ENCODE measurements at regions not wholly inside any gene's neighbourhood (a gene's known extent, or its start where the extent isn't known, plus 50 kb on each side); places are given as distances from the start of the nearest gene placed in this dataset.

DNA sequence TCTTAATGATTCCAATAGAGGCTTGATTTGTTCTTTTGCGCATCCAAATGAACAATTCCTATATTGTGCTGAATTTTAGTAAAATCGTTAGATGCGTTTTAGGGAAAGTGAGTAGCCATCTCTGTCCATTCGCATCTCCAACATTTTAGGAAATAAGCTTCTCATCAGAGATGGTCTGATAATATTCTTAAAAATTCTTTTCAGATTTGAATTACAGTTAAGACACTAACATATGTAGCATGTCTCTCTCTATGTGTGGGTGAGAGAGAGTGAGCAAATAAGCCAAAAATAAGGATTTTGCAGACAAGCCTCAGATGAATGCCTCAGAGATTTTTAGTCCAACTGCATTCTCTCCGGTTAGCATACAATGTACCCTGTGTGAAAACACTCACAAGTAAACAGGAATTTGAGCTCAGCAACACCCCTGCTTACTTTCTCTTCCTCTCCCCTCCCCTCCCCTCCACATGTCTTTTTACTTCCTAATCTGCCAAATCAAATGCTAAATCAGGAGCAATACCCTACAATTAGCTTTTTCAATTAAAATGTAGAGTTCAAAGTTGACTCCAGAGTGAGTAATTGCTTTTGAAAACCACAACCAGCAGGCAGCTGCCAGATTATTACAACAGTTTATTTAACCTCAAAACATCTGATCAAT is 354.4 kb downstream of the CRPPA start:
- DNase-seq (no peak), ATAC-seq (peak in 1 of 2 donors; percentile 60)
- peak overlapping the region; percentile 58 for H3K27ac ChIP-seq (ENCODE audit: low read length)
- H3K27me3 ChIP-seq (ENCODE audit: control insufficient read depth, insufficient read depth) = no peaks in the 10 kb centered on the region
- H3K9me3 ChIP-seq (ENCODE audit: control insufficient read depth, low read length) = no peaks in the 10 kb centered on the region
- intact Hi-C loops (cut with DNase I) = loop anchor here in 1 of 4 donors (10.0 kb wide), 2 partner anchors 232 to 382 kb away; partner anchors contain the start of gene MEOX2
- 48% methylated on average over 5 of the region's 5 CpGs for WGBS
- H3K4me3 ChIP-seq (ENCODE audit: low read length) = peak overlapping the region; percentile 32
- H3K4me1 ChIP-seq (ENCODE audit: control insufficient read depth, insufficient read depth, low read length) = no peaks in the 10 kb centered on the region

DNA sequence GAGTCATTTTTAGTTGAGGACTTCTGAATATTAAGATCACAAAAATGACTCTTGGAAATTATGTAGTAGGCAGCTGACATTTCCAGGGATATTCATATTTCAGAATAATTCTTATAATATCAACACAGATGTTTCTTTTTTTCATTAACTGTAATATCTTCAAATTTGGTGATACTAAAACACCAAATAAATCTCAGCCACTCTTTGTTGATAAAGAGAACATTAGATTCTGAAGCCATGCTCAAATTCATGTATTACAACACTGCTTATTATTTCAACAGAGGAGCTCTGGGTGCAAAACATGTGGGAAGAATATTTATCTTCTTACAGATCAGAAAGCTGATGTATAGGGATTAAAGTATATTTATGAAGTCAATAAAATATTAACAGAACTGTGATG is 355.4 kb downstream of the CRPPA start:
- DNase-seq (no peak), ATAC-seq (no peak)
- intact Hi-C loops (cut with DNase I) = loop anchor here in 1 of 4 donors (10.0 kb wide), 2 partner anchors 231 to 381 kb away; partner anchors contain the start of gene MEOX2
- H3K4me1 ChIP-seq (ENCODE audit: control insufficient read depth, insufficient read depth, low read length) = no peaks in the 10 kb centered on the region
- H3K27me3 ChIP-seq (ENCODE audit: control insufficient read depth, insufficient read depth) = no peaks in the 10 kb centered on the region
- no peak overlapping the region for H3K4me3 ChIP-seq (ENCODE audit: low read length)
- H3K27ac ChIP-seq (ENCODE audit: low read length) = no peak overlapping the region
- H3K9me3 ChIP-seq (ENCODE audit: control insufficient read depth, low read length) = no peaks in the 10 kb centered on the region

DNA sequence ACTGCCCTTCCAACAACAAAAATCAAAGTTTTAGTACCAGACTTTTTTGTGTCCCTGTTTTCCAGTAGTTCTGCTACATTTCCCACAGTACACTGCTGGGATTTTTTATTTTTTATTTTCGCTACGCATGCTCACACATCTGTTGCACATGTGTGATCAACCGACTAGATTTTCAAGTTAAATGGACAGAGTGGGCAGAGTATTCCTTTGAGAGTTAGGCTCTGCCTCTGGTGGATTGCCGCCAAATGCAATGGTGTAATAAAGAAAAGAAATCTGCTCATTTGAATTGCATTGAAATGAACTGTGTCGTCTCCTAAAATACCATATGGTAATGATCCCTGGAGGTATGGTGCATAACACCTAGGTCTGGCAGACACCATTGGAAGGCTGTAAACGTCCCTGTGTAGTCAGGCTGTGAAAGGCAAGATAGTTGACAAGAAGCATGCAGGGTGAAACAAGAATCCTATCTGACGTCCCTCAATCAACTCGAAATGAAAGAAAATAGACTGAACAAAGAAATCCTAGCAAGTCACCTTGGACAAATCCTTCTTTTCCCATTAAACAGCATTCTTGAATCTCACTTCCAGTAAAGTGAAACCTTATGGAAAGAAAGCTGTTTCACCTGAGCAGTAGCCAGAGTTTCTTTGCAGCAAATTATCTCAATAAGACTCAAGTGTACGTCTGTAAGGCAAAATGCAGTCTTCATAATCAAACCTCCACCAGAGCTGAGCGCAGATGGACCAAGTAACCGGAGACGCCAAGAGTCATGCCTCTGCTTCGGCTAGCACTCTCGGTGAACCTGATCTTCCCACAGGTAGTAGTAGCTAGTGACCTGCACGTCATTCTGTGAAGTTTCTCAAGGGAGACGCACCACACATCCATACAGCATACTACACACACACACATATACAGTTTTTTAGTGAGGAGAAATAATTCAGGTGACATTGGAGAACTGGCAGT is 357.3 kb downstream of the CRPPA start:
- H3K4me3 ChIP-seq (ENCODE audit: low read length) = no peak overlapping the region
- no peaks in the 10 kb centered on the region for H3K27me3 ChIP-seq (ENCODE audit: control insufficient read depth, insufficient read depth)
- DNase-seq (peak in 1 of 3 donors; percentile 34), ATAC-seq (peak in 1 of 2 donors; percentile 38)
- no peaks in the 10 kb centered on the region for H3K4me1 ChIP-seq (ENCODE audit: control insufficient read depth, insufficient read depth, low read length)
- H3K9me3 ChIP-seq (ENCODE audit: control insufficient read depth, low read length) = no peaks in the 10 kb centered on the region
- intact Hi-C loops (cut with DNase I) = loop anchor here in 1 of 4 donors (10.0 kb wide), 2 partner anchors 229 to 379 kb away; partner anchors contain the start of gene MEOX2
- WGBS = 59% methylated on average over 16 of the region's 16 CpGs
- H3K27ac ChIP-seq (ENCODE audit: low read length) = peak overlapping the region; percentile 10

DNA sequence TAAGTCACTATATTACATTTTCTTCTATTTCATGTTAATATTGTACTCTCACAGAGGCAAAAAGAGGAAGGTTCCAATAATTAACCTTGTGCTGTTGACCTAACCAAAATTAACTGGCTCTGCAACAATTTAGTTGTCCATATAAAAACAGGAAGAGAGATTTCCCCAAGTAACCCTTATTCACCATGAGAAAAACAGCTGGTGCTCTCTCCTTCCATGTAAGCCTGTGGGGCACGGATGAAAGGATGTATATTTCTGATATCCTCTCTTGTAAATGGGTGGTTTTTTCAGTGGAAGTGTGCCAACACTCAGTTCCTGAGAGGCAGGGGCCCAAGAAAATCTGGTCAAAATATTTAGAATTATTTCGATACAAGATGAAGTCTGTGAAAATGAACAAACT is 358.1 kb downstream of the CRPPA start:
- intact Hi-C loops (cut with DNase I) = loop anchor here in 1 of 4 donors (10.0 kb wide), 2 partner anchors 228 to 378 kb away; partner anchors contain the start of gene MEOX2
- Histone ChIP-seq H3K9me3 (ENCODE audit: control insufficient read depth, low read length) (no peaks in the 10 kb centered on the region), H3K4me1 (ENCODE audit: control insufficient read depth, insufficient read depth, low read length) (no peaks in the 10 kb centered on the region), H3K4me3 (ENCODE audit: low read length) (no peak overlapping the region), H3K27ac (ENCODE audit: low read length) (peak overlapping the region; percentile 82), H3K27me3 (ENCODE audit: control insufficient read depth, insufficient read depth) (no peaks in the 10 kb centered on the region)
- WGBS = 47% methylated on average over 2 of the region's 2 CpGs
- DNase-seq = no peak
- no peak for ATAC-seq

DNA sequence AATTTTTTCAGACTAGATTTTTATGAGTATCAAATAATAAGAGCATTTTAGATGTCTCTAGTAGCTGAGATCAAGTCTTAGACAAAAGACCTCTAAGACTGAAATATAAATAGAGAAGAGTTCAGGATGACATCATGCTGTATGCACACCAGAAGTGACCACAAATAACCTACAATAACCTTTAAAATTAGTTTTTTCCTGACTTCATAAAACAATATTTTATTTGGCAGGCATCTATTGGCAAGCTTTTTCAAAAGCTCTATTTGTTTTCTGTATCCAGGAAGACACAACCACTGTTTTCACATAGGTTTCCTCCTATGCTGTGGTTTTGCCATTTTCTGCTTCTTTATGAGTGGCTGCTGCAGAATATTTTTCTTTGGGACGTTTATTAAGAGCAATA is 359.1 kb downstream of the CRPPA start:
- no peaks in the 10 kb centered on the region for H3K27me3 ChIP-seq (ENCODE audit: control insufficient read depth, insufficient read depth)
- no peak overlapping the region for H3K4me3 ChIP-seq (ENCODE audit: low read length)
- no peak overlapping the region for H3K27ac ChIP-seq (ENCODE audit: low read length)
- H3K4me1 ChIP-seq (ENCODE audit: control insufficient read depth, insufficient read depth, low read length) = no peaks in the 10 kb centered on the region
- no peaks in the 10 kb centered on the region for H3K9me3 ChIP-seq (ENCODE audit: control insufficient read depth, low read length)
- intact Hi-C loops (cut with DNase I) = loop anchor here in 1 of 4 donors (10.0 kb wide), 2 partner anchors 227 to 377 kb away; partner anchors contain the start of gene MEOX2
- 25% methylated on average over 1 of the region's 1 CpG for WGBS
- DNase-seq (no peak), ATAC-seq (peak; percentile 71 to 75)

DNA sequence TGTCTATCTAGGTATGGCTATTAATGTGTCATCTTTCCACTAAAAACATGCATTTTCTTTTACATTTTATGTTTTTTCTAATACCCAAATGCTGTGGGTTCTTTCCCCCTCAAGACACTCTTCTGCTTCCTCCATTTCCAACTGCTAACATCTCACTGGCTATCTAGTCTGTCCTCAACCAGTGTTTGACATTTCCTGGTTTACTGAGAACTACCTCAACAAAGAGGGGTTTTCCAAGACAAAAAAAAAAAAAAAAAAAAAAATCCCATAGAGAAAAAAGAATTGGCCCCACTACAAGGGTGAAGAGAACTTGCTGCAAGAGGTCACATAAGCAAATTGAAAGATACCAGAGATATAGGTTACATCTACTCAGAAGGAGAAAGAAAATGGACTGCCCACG is 359.7 kb downstream of the CRPPA start:
- Histone ChIP-seq H3K27ac (ENCODE audit: low read length) (peak overlapping the region; percentile 19), H3K9me3 (ENCODE audit: control insufficient read depth, low read length) (no peaks in the 10 kb centered on the region), H3K27me3 (ENCODE audit: control insufficient read depth, insufficient read depth) (no peaks in the 10 kb centered on the region), H3K4me3 (ENCODE audit: low read length) (no peak overlapping the region), H3K4me1 (ENCODE audit: control insufficient read depth, insufficient read depth, low read length) (no peaks in the 10 kb centered on the region)
- DNase-seq = no peak
- 64% methylated on average over 1 of the region's 1 CpG for WGBS
- no peak for ATAC-seq
- intact Hi-C loops (cut with DNase I) = loop anchor here in 1 of 4 donors (10.0 kb wide), 2 partner anchors 227 to 377 kb away; partner anchors contain the start of gene MEOX2

DNA sequence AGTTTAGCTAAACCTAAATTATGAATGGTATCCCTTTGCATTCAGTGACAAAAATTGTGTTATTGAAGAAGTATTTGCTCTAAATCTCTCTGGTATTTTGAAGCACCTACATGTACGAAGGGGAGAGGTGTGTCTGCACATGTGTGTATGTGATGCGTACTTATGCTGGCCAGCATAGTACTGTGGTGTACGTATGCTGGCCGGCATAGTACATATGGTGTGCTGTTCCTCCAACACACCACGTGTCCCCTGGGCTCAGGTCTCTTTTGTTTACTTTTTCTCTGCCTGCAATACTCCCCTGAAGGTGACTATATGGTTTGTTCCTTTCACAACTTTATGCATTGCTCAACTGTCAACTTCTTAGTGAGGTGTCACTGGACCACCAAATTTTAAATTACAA is 360.3 kb downstream of the CRPPA start:
- Histone ChIP-seq H3K27ac (ENCODE audit: low read length) (no peak overlapping the region), H3K9me3 (ENCODE audit: control insufficient read depth, low read length) (no peaks in the 10 kb centered on the region), H3K27me3 (ENCODE audit: control insufficient read depth, insufficient read depth) (no peaks in the 10 kb centered on the region), H3K4me3 (ENCODE audit: low read length) (no peak overlapping the region), H3K4me1 (ENCODE audit: control insufficient read depth, insufficient read depth, low read length) (no peaks in the 10 kb centered on the region)
- DNase-seq (no peak), ATAC-seq (no peak)
- intact Hi-C loops (cut with DNase I) = loop anchor here in 1 of 4 donors (10.0 kb wide), 2 partner anchors 226 to 376 kb away; partner anchors contain the start of gene MEOX2
- 95% methylated on average over 5 of the region's 5 CpGs for WGBS

DNA sequence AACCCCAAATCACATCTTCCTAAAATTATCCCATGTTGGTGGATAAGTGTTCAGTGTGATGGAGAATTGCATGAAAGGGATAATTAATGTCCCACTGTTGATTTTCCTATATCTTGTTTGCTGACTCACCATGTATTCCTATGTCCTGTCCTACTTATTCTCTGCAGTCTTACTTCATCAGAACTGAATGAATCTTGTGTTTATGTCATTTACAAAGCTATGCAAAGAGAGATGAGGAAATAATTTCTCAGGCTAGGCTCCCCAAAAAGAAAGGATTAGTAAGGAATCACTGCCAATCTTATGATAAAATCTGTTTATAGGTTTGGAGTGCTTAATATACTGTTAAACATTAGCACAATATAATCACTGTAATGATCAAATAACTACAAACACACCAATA is 360.8 kb downstream of the CRPPA start:
- H3K4me3 ChIP-seq (ENCODE audit: low read length) = no peak overlapping the region
- H3K9me3 ChIP-seq (ENCODE audit: control insufficient read depth, low read length) = no peaks in the 10 kb centered on the region
- DNase-seq (no peak), ATAC-seq (no peak)
- H3K4me1 ChIP-seq (ENCODE audit: control insufficient read depth, insufficient read depth, low read length) = no peaks in the 10 kb centered on the region
- H3K27ac ChIP-seq (ENCODE audit: low read length) = no peak overlapping the region
- H3K27me3 ChIP-seq (ENCODE audit: control insufficient read depth, insufficient read depth) = no peaks in the 10 kb centered on the region
- intact Hi-C loops (cut with DNase I) = loop anchor here in 1 of 4 donors (10.0 kb wide), 2 partner anchors 226 to 376 kb away; partner anchors contain the start of gene MEOX2

DNA sequence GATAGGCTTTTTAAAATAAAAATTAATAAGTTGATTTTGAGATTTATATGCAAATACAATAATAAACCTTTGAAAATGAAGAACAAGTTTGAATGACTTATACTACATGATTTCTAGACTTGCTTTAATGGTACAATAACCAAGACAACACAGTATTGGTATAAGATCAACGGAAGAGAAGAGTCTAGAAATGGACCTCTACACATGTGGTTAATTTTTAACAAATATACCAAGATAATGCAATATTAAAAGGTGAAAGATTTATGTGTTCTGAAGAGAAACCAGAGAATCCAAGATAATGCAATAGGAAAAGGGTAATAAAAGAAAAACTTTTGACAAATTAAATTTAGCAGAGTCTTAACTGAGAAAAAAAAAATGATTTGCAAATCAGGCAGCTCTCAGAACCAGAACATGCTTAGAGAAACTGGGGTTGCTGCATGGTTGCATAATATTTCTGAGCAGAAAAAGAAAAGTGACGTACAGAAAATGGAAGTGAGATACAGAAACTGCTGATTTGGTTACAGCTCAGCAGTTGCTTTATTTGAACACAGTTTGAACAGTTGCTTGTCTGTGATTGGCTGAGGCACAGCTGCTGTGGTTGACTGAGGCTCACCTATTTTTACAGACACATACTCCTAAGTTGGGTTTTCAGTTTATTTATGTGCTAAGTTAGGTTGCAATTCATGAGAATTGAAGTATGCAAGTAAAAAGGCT is 365.9 kb downstream of the CRPPA start:
- intact Hi-C loops (cut with DNase I) = no loop called here
- ATAC-seq (no peak), DNase-seq (peak in 1 of 3 donors; percentile 37)
- Histone ChIP-seq H3K4me1 (ENCODE audit: control insufficient read depth, insufficient read depth, low read length) (no peaks in the 10 kb centered on the region), H3K4me3 (ENCODE audit: low read length) (no peak overlapping the region), H3K9me3 (ENCODE audit: control insufficient read depth, low read length) (no peaks in the 10 kb centered on the region), H3K27ac (ENCODE audit: low read length) (no peak overlapping the region), H3K27me3 (ENCODE audit: control insufficient read depth, insufficient read depth) (no peaks in the 10 kb centered on the region)
- 80% methylated on average over 2 of the region's 2 CpGs for WGBS

DNA sequence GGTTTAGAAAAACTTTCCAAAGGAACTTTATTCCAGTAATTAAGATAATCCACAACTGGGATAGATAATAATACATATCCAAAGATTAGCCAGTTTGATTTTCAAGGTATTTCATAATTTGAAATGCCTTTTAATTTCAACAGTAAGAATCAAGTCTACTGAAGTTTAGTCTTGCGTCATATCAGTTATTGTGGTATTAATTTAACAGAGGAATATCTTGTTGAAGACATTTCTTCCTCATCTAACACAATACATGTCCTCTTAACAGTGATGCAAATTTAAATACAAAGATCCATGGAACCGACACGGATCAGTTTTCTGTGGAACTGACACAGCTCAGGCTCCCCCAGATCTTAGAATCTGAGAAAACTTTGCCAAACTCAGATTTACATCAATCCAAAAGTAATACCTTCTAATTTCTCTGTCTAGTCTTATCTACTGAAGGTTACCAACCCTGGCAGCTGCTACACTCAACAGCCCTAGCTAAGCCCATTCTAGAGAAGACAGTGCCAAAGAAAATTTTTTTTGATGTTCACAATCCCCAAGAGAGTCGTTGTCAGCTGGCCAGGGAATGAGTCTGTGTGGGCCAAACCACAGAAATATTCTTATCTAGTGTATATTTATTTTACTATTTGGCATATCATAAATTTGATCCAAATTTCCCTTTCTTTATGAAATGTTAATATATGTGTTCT is 365.2 kb upstream of the MEOX2 start:
- Histone ChIP-seq H3K4me3 (ENCODE audit: low read length) (no peak overlapping the region), H3K4me1 (ENCODE audit: control insufficient read depth, insufficient read depth, low read length) (no peaks in the 10 kb centered on the region), H3K27me3 (ENCODE audit: control insufficient read depth, insufficient read depth) (no peaks in the 10 kb centered on the region), H3K27ac (ENCODE audit: low read length) (no peak overlapping the region), H3K9me3 (ENCODE audit: control insufficient read depth, low read length) (no peaks in the 10 kb centered on the region)
- intact Hi-C loops (cut with DNase I) = no loop called here
- DNase-seq (peak in 1 of 3 donors; percentile 43), ATAC-seq (peak; percentile 51 to 82)
- 47% methylated on average over 4 of the region's 4 CpGs for WGBS

Data from right cardiac atrium (tissue), 5 donors.